Esophagus muscularis mucosa (tissue), 3 donors: ENCODE measurements at regions not wholly inside any gene's neighbourhood (a gene's known extent, or its start where the extent isn't known, plus 50 kb on each side); places are given as distances from the start of the nearest gene placed in this dataset.

Experiments
- CTCF ChIP-seq, 3 experiments: fragments of 200-600 bp in 2 of 3; fragments of 450-650 bp in 1 of 3; sonication (generic) in 2 of 3; IDR thresholded peaks; one replicate each; pipeline ENCODE4 v1.5.1; 2017 to 2019; ENCODE audit warnings: antibody characterized with exemption in 3 of 3, mild to moderate bottlenecking in 2 of 3, moderate library complexity in 1 of 3
- POLR2A ChIP-seq: fragments of 450-650 bp; IDR thresholded peaks from one replicate; pipeline ENCODE4 v1.6.1; 2017; ENCODE audit warnings: antibody characterized with exemption, moderate library complexity, mild to moderate bottlenecking, low read depth
- POLR2AphosphoS5 ChIP-seq, 2 donors: sonication (generic); formaldehyde crosslinking; IDR thresholded peaks; one replicate each; pipeline ENCODE4 v1.6.1; 2017; ENCODE audit warnings: antibody characterized with exemption in 2 of 2

GRCh38 chr4:175459571-175459970 lies 352.5 kb downstream of the GPM6A start:
- TF ChIP-seq CTCF (IDR thresholded peaks at IDR 0.05) = no peak
- no peak for TF ChIP-seq POLR2A
- TF ChIP-seq POLR2AphosphoS5 (IDR thresholded peaks at IDR 0.05) = no peak
